ENCODE measurements at regions not wholly inside any gene's neighbourhood (a gene's known extent, or its start where the extent isn't known, plus 50 kb on each side); places are given as distances from the start of the nearest gene placed in this dataset.
A peak's percentile ranks its signal among the peaks of the same experiment; 100 is the strongest.

DNA sequence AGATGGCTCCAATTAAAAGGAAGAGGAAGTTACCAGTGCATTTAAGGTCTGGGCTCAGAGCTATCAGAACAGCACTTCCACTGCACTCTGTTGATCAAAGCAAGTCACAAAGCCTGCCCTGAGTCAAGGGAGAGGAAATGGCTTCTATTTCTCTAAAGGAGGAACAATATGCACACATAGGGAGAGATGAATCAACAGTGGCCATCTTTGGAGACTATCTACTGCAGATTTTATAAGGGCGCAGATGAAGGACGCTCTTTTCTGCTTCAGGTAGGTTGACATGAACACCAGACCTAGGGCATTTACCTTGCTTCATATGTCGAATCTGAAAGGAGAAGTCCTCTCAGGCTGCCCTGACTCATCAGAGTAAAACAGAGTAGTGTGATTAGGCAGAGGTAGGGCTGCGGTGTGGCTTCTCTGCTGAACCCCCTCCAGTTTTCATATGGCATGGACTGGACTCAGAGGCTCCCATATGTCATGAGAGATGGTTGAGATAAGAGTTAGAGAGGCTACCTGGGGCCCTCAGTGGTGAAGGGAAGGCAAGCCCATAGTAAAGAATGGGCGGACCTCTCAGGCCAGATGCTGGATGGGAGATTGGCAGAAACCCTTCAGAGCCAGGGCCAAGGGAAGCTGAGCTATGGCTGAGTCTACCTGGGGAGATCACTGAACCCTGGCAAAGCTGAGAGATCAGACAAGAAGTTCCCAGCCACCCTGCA is 84.4 kb downstream of the ARF6 start:
- H3K9me3 ChIP-seq: no peaks in the 10 kb centered on the region
- H3K27ac ChIP-seq: no peak overlapping the region
- peaks cover 0 to 4% of the 10 kb centered on the region in 2 donors for H3K4me1 ChIP-seq
- intact Hi-C loops (cut with DNase I; ENCODE audit: low total_unique reads): loop anchor here (10.0 kb wide), 1 partner anchor 78 kb away; no protein-coding TSS in a partner anchor
- no peak overlapping the region for H3K4me3 ChIP-seq
- H3K27me3 ChIP-seq: no peaks in the 10 kb centered on the region
- TF ChIP-seq, protein P1, sequence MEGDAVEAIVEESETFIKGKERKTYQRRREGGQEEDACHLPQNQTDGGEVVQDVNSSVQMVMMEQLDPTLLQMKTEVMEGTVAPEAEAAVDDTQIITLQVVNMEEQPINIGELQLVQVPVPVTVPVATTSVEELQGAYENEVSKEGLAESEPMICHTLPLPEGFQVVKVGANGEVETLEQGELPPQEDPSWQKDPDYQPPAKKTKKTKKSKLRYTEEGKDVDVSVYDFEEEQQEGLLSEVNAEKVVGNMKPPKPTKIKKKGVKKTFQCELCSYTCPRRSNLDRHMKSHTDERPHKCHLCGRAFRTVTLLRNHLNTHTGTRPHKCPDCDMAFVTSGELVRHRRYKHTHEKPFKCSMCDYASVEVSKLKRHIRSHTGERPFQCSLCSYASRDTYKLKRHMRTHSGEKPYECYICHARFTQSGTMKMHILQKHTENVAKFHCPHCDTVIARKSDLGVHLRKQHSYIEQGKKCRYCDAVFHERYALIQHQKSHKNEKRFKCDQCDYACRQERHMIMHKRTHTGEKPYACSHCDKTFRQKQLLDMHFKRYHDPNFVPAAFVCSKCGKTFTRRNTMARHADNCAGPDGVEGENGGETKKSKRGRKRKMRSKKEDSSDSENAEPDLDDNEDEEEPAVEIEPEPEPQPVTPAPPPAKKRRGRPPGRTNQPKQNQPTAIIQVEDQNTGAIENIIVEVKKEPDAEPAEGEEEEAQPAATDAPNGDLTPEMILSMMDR (IDR thresholded peaks at IDR 0.05): no peak
- TF ChIP-seq POLR2A (IDR thresholded peaks at IDR 0.05): no peak
- no peaks in the 10 kb centered on the region for H3K36me3 ChIP-seq
- no peak for DNase-seq

DNA sequence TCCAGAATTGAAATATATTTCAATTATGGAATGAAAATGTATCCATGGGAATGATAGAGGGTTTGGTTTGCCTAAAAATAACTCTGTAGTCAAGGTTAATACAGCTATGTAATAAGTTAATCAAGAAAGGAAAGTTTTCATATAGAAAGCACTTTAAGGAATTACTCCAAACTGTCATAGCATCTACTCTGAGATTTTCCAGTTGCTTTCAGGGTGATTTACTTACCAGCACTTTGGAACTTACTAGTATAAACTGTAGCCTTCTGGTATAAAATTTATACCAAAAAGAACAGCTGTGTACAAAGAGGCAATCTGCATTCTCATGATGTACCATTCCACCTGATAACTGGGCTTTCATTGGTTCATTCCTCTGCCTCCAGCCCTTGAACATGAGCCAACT is 87.1 kb downstream of the ARF6 start:
- no peak for TF ChIP-seq POLR2A (IDR thresholded peaks at IDR 0.05)
- TF ChIP-seq, protein P1 (IDR thresholded peaks at IDR 0.05): no peak
- H3K36me3 ChIP-seq: no peaks in the 10 kb centered on the region
- H3K27ac ChIP-seq: no peak overlapping the region
- no peak overlapping the region for H3K4me3 ChIP-seq
- DNase-seq: no peak
- intact Hi-C loops (cut with DNase I; ENCODE audit: low total_unique reads): no loop called here
- H3K9me3 ChIP-seq: no peaks in the 10 kb centered on the region
- H3K27me3 ChIP-seq: no peaks in the 10 kb centered on the region
- H3K4me1 ChIP-seq: no peaks in the 10 kb centered on the region

DNA sequence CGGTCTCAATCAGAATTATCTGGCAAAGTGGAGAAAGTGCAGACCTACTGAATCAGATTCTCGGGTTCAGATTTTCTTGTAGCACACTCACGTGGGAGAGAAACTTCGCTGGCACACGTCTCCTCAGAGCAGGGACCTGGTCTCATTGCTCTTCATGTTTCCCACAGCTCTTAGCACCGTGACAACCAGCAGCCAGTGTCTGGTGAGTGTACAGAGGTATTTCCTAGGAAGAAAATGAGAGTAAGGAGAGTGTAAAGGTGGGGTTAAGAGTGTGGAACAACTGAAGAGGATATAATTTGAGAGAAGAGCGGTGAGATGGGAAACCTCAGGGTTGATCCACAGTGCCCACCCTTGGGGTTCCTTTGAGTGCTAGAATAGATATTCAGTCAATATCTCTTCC is 89.2 kb downstream of the ARF6 start:
- no peak for TF ChIP-seq POLR2A (IDR thresholded peaks at IDR 0.05)
- TF ChIP-seq, protein P1 (IDR thresholded peaks at IDR 0.05): no peak
- H3K4me3 ChIP-seq: no peak overlapping the region

DNA sequence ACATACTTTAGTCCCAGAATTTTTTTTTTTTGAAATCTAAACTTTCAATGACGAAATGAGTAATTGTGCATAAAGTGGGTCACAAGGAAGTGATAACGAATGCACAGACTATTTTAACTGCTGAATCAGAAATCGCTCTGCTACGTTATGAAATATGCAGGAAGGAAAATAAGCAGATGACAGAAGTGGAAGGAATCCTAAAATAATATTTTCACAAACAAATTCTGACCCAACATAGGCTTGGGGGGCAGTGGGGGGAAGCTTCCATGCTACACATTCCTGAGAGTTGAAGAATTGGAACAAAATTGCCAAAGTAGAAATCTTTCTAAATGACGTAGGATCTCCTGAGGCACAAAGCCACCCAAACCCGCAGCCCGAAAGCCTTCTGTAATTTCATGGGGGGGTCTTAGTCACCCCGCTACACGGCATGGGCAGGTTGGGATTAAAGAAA is 89.6 kb downstream of the ARF6 start:
- DNase-seq: no peak
- Histone ChIP-seq H3K27ac (peak overlapping the region in 1 of 2 donors; percentile 10), H3K4me1 (no peaks in the 10 kb centered on the region), H3K4me3 (no peak overlapping the region), H3K27me3 (no peaks in the 10 kb centered on the region), H3K9me3 (no peaks in the 10 kb centered on the region), H3K36me3 (no peaks in the 10 kb centered on the region)
- intact Hi-C loops (cut with DNase I; ENCODE audit: low total_unique reads): no loop called here
- TF ChIP-seq POLR2A (IDR thresholded peaks at IDR 0.05): no peak
- TF ChIP-seq, protein P1 (IDR thresholded peaks at IDR 0.05): no peak

More for the DNA sequence above, 89.2 kb downstream of the ARF6 start:
- no peaks in the 10 kb centered on the region for H3K4me1 ChIP-seq
- intact Hi-C loops (cut with DNase I; ENCODE audit: low total_unique reads): no loop called here
- DNase-seq: no peak
- H3K27me3 ChIP-seq: no peaks in the 10 kb centered on the region
- no peaks in the 10 kb centered on the region for H3K36me3 ChIP-seq
- peak overlapping the region in 1 of 2 donors; percentile 10 for H3K27ac ChIP-seq
- no peaks in the 10 kb centered on the region for H3K9me3 ChIP-seq

DNA sequence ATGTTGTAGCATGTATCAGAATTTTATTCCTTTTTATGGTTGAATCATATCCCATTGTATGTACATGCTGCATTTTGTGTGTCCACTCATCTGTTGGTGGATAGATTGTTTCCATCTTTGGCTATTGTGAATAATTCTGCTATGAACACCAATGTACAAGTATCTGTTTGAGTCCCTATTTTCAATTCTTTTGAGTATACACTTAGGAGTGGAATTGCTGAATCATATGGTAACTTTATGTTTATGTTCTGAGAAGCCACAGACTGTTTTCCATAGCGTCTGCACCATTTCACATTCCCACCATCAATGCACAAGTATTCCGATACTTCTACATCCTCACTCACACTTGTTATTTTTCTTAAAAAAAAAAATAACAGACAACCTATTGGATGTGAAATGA is 91.5 kb downstream of the ARF6 start:
- no peaks in the 10 kb centered on the region for H3K36me3 ChIP-seq
- H3K27me3 ChIP-seq: no peaks in the 10 kb centered on the region
- no peak for DNase-seq
- no peak for TF ChIP-seq POLR2A (IDR thresholded peaks at IDR 0.05)
- TF ChIP-seq, protein P1 (IDR thresholded peaks at IDR 0.05): no peak
- H3K9me3 ChIP-seq: no peaks in the 10 kb centered on the region
- H3K27ac ChIP-seq: no peak overlapping the region
- intact Hi-C loops (cut with DNase I; ENCODE audit: low total_unique reads): no loop called here
- H3K4me1 ChIP-seq: no peaks in the 10 kb centered on the region
- H3K4me3 ChIP-seq: no peak overlapping the region
